22Rv1 (cell line): ENCODE measurements at regions not wholly inside any gene's neighbourhood (a gene's known extent, or its start where the extent isn't known, plus 50 kb on each side); places are given as distances from the start of the nearest gene placed in this dataset.

Experiments
- ZFX ChIP-seq: fragments of 450-650 bp; IDR thresholded peaks from 2 replicates; pipeline ENCODE4 v1.6.1; 2017; ENCODE audit warnings: antibody characterized with exemption, borderline replicate concordance
- TF ChIP-seq, protein P1 (sequence below): fragments of 450-650 bp; IDR thresholded peaks from 2 replicates; pipeline ENCODE4 v1.5.1; 2017; ENCODE audit warnings: mild to moderate bottlenecking

GRCh38 chr13:67298297-67298696, 68.2 kb upstream of the PCDH9 start:
- TF ChIP-seq, protein P1, sequence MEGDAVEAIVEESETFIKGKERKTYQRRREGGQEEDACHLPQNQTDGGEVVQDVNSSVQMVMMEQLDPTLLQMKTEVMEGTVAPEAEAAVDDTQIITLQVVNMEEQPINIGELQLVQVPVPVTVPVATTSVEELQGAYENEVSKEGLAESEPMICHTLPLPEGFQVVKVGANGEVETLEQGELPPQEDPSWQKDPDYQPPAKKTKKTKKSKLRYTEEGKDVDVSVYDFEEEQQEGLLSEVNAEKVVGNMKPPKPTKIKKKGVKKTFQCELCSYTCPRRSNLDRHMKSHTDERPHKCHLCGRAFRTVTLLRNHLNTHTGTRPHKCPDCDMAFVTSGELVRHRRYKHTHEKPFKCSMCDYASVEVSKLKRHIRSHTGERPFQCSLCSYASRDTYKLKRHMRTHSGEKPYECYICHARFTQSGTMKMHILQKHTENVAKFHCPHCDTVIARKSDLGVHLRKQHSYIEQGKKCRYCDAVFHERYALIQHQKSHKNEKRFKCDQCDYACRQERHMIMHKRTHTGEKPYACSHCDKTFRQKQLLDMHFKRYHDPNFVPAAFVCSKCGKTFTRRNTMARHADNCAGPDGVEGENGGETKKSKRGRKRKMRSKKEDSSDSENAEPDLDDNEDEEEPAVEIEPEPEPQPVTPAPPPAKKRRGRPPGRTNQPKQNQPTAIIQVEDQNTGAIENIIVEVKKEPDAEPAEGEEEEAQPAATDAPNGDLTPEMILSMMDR, result no peak
- no peak for TF ChIP-seq ZFX
